Epithelial cell of esophagus (primary cell): ENCODE measurements at regions not wholly inside any gene's neighbourhood (a gene's known extent, or its start where the extent isn't known, plus 50 kb on each side); places are given as distances from the start of the nearest gene placed in this dataset.

ENCODE experiments used
- DNase-seq: peaks from one replicate; pipeline ENCODE4 v3.0.0; 2010; ENCODE audit warnings: low read depth
- H3K4me3 ChIP-seq: 2 replicates; pipeline ENCODE4 v1.5.1; 2011; ENCODE audit warnings: mild to moderate bottlenecking, low read length, control low read depth
- TF ChIP-seq, protein P1 (sequence below): IDR thresholded peaks from 2 replicates; pipeline ENCODE4 v1.5.1; 2011; ENCODE audit warnings: low read depth, mild to moderate bottlenecking, low read length, control low read depth, inconsistent platforms; ENCODE audit not compliant: insufficient read depth; ENCODE audit errors: missing control alignments

DNA sequence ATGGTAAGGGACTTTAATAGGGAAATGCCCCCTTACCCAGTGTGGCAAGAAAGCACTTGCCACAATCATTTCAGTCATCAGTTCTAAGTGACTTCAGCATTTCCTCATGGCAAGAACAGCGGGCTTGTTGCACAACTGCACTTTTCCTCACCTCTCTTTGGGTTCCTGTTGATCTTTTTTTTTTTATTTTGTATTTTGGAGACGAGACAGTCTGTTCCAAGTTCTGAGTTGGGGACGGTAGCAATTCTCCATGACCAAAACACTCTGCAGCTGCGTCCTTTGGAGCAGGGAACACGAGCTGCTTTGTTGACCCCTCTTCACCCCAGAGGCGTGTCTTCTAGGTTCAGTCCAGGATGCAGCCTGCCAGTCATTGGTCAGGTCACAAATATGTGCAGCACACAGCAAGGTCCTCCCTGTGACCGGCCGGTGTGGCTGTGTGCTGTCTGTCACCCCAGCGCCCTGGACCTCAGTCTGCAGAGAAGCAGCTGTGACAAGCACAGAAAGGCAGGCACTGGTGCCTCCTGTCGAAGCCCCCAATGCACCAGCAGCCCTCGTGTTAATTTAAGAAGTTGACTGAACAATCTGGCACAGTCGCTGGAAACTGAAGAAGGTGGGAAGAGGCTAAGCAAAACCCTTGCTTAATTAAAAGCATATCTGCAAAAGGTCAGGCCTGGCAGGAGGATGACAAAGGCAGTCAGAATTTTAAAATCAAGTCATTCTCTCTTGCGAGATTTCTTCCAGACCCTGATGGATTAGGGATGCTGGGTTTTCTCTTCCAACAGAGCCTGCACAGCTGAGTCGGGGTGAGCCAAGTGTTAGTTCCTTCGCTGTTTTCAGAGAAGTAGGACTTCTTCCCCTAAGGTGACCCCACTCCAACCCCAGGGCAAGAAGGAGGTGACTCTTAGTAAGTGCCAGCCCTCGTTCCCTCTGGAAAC, 96.7 kb upstream of the COPS8 start:
- TF ChIP-seq, protein P1, sequence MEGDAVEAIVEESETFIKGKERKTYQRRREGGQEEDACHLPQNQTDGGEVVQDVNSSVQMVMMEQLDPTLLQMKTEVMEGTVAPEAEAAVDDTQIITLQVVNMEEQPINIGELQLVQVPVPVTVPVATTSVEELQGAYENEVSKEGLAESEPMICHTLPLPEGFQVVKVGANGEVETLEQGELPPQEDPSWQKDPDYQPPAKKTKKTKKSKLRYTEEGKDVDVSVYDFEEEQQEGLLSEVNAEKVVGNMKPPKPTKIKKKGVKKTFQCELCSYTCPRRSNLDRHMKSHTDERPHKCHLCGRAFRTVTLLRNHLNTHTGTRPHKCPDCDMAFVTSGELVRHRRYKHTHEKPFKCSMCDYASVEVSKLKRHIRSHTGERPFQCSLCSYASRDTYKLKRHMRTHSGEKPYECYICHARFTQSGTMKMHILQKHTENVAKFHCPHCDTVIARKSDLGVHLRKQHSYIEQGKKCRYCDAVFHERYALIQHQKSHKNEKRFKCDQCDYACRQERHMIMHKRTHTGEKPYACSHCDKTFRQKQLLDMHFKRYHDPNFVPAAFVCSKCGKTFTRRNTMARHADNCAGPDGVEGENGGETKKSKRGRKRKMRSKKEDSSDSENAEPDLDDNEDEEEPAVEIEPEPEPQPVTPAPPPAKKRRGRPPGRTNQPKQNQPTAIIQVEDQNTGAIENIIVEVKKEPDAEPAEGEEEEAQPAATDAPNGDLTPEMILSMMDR = no peak
- no peak overlapping the region for H3K4me3 ChIP-seq
- peak; percentile 59 for DNase-seq

DNA sequence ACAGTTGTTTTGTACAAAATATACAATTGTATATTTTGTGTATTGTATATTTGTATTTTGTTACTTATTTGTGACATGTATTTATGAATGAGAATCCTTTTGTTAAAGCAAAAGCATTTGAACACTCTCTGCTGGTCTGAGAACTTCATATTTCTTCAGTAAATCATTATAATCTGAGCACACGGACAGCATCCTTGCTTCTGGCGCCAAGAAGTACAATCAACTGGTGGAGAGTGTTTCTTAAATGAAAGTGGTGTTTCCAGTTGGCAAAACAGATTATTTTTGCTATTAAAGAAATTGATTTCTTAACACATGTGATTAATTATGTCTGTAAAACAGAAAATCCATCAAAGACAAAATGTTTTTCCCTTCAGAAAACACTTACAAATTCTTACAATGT, 95.1 kb upstream of the COPS8 start:
- TF ChIP-seq, protein P1 = no peak
- DNase-seq = no peak
- H3K4me3 ChIP-seq = no peak overlapping the region

DNA sequence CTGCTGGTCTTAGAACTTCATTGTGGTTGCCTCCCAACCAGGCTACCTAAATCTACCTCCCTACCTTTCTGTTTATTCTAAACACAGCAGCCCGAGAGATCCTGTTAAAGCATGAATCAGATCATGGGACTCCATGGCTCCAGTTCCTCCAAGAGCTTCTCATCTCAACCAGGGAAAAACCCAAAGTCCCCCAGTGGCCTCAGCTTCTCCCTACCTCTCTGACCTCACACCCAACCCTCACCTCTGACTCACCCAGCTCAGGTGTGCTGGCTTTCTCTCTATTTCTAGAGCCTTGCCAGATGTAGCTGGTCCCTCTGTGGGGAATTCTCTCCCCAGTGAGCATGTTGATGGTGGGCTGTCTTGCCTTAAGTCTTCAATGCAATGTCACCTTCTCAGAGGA, 93.8 kb upstream of the COPS8 start:
- TF ChIP-seq, protein P1 = no peak
- no peak overlapping the region for H3K4me3 ChIP-seq
- peak; percentile 30 for DNase-seq

DNA sequence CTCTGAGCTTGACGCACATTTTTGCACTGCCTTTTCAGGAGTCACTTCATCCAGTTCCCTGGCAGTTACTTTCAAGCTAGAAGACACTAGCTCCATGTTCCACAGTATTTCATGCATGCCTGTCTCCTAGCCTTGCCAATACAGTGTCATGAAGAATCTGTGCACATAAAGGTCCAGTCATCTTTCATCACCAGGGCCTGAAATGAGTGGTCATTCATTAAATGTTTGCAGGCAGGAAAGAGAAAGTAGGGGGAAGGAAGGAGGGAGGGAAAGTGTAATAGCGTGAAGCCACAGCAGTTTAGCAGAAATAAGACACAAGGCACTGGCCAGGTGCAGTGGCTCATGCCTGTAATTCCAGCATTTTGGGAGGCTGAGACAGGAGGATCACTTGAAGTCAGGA, 92.4 kb upstream of the COPS8 start:
- TF ChIP-seq, protein P1 = no peak
- no peak overlapping the region for H3K4me3 ChIP-seq
- DNase-seq = no peak

DNA sequence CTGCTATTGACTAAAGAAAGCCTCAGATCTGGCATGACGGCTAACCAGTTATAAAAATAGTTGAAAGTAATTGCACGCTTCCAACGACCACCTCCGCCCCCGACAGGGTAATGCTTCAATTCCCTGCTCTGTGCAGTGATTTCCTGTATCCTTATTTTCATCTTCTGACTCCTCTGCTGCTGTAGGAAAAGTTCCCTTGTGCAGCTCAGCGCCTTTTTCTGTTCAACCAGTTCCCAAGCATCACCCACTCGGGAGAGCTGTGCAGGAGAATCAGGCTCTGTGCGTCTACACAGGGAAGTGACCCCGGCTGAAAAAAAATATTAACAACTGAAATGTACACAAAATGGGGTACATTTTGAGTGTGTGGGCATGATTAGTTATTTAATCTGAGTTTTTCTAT, 91.3 kb upstream of the COPS8 start:
- TF ChIP-seq, protein P1 = no peak
- H3K4me3 ChIP-seq = no peak overlapping the region
- DNase-seq = no peak

DNA sequence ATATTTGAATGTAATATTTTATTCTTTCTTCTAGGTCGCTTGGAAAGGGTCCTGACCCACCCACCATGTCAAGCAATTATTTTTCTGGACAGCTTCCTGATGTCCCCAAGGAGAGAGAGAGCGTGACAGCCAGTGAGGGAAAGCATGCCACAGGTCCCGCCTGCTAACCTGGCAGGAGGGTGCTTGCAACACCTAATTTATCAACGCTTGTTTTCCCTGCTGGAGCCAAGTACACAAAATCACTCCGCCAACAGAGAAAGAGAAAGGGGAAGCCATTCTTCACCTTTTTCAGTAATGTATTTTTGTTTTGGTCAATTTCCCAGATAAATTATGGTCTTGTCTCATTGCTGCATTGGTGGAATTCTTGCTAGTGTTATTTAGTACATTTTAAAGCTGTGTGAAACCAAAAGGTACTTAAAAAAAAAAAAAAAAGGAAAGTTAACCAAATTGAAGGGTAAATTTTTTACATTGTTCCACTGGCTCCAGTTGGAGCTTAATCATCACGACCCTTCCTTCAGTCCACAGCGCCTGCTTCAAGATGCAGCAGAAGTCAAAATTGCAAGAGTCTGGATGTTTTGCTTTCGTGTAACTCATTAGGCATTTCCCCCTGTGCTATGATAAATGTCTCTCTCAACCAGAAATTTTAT, 88.5 kb upstream of the COPS8 start:
- no peak for DNase-seq
- H3K4me3 ChIP-seq = no peak overlapping the region
- TF ChIP-seq, protein P1 = no peak
